Tibial artery (tissue), 4 donors: ENCODE measurements at regions not wholly inside any gene's neighbourhood (a gene's known extent, or its start where the extent isn't known, plus 50 kb on each side); places are given as distances from the start of the nearest gene placed in this dataset.

Experiments
- DNase-seq, 2 donors: peaks; one replicate each; pipeline ENCODE4 v3.0.0-alpha.2; 2019
- H3K27ac ChIP-seq, 2 donors: fragments of 200-600 bp; sonication (generic) in 1 of 2; 1 replicate in 1 of 2; 2 replicates in 1 of 2; pipeline ENCODE4 v1.5.1; 2018 to 2019; ENCODE audit warnings: mild to moderate bottlenecking in 1 of 2
- H3K27me3 ChIP-seq, 2 donors: fragments of 200-600 bp; sonication (generic) in 1 of 2; one replicate each; pipeline versions ENCODE4 v1.5.1 to v1.6.0; 2016 to 2019
- H3K36me3 ChIP-seq, 3 donors: fragments of 200-600 bp; sonication (generic) in 2 of 3; one replicate each; pipeline ENCODE4 v1.5.1; 2016 to 2019; ENCODE audit warnings: mild to moderate bottlenecking in 2 of 3
- H3K4me1 ChIP-seq, 4 donors: fragments of 200-600 bp; sonication (generic) in 2 of 4; 1 replicate in 3 of 4; 2 replicates in 1 of 4; pipeline ENCODE4 v1.5.1; 2016 to 2019
- H3K4me3 ChIP-seq, 2 donors: fragments of 200-600 bp; sonication (generic) in 1 of 2; 1 replicate in 1 of 2; 2 replicates in 1 of 2; pipeline ENCODE4 v1.5.1; 2018 to 2019; ENCODE audit warnings: mild to moderate bottlenecking in 2 of 2
- H3K9me3 ChIP-seq, 3 donors: fragments of 200-600 bp; sonication (generic) in 1 of 3; one replicate each; pipeline ENCODE4 v1.5.1; 2016 to 2019
- intact Hi-C: fragments of 100-400 bp; cut with DNase I; formaldehyde crosslinking; loops from one replicate; pipeline ENCODE4 v1.15.0; 2023; ENCODE audit warnings: low total_unique reads
- TF ChIP-seq, protein P1 (sequence below), 2 experiments: fragments of 200-600 bp in 1 of 2; fragments of 450-650 bp in 1 of 2; IDR thresholded peaks; one replicate each; pipeline ENCODE4 v1.5.1; 2017 to 2019; ENCODE audit warnings: antibody characterized with exemption in 2 of 2, mild to moderate bottlenecking in 1 of 2, moderate library complexity in 1 of 2

DNA sequence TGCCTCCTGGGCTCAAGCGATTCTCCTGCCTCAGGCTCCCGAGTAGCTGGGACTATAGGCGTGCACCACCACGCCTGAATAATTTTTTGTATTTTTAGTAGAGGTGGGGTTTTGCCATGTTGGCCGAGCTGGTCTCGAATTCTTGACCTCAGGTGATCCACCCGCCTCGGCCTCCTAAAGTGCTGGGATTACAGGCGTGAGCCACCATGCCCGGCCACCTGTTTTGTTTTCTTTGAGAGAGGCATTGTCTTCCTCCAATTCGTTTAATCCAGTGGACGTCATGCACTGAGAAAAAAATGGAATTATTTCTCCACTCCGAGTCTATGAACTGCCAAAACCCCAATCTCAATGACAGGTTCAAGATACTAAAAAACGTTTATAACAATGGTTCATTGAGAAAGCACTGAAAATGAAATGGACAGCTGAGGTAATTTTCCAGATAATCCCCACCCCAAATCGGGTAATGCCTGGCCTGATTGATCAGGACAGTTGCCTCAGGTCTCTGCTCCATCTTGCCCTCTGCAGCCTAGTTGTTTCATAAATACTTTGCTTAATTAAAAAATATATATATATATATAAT is 132.7 kb upstream of the PARP11 start:
- no peak overlapping the region for H3K27ac ChIP-seq
- no peaks in the 10 kb centered on the region for H3K9me3 ChIP-seq
- peaks cover 0 to 15% of the 10 kb centered on the region in 2 donors for H3K27me3 ChIP-seq
- intact Hi-C loops, result no loop called here
- H3K4me1 ChIP-seq, result peaks cover 0 to 5% (median 0%) of the 10 kb centered on the region in 4 donors
- TF ChIP-seq, protein P1, sequence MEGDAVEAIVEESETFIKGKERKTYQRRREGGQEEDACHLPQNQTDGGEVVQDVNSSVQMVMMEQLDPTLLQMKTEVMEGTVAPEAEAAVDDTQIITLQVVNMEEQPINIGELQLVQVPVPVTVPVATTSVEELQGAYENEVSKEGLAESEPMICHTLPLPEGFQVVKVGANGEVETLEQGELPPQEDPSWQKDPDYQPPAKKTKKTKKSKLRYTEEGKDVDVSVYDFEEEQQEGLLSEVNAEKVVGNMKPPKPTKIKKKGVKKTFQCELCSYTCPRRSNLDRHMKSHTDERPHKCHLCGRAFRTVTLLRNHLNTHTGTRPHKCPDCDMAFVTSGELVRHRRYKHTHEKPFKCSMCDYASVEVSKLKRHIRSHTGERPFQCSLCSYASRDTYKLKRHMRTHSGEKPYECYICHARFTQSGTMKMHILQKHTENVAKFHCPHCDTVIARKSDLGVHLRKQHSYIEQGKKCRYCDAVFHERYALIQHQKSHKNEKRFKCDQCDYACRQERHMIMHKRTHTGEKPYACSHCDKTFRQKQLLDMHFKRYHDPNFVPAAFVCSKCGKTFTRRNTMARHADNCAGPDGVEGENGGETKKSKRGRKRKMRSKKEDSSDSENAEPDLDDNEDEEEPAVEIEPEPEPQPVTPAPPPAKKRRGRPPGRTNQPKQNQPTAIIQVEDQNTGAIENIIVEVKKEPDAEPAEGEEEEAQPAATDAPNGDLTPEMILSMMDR (IDR thresholded peaks at IDR 0.05), result no peak
- DNase-seq, result no peak
- no peak overlapping the region for H3K4me3 ChIP-seq
- no peaks in the 10 kb centered on the region for H3K36me3 ChIP-seq

DNA sequence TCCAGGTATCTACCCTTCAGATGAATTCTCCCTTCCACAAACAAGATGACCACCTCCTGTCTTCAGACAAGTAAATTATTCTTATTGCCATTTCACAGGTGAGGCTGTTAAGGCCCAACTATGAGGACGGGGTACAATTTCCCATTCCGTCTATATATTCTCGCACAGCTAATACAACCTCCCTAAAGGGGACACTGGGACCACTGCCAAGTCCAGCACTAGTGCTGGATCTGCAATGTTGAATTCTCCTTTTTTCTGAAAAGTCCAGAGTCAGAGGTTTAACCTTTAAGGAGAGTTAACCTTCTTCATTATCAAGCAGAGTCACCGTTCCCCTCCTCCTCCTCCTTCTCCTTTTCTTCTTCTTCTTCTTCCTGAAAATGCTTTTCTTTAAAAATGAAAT is 130.4 kb upstream of the PARP11 start:
- TF ChIP-seq, protein P1 (IDR thresholded peaks at IDR 0.05), result no peak
- H3K27ac ChIP-seq, result no peak overlapping the region
- intact Hi-C loops, result loop anchor here (5.0 kb wide), 1 partner anchor 279 kb away; no protein-coding TSS in a partner anchor
- DNase-seq, result no peak
- no peaks in the 10 kb centered on the region for H3K9me3 ChIP-seq
- no peak overlapping the region for H3K4me3 ChIP-seq
- H3K27me3 ChIP-seq, result peaks cover 0 to 15% of the 10 kb centered on the region in 2 donors
- H3K36me3 ChIP-seq, result no peaks in the 10 kb centered on the region
- peaks cover 0 to 5% (median 0%) of the 10 kb centered on the region in 4 donors for H3K4me1 ChIP-seq

DNA sequence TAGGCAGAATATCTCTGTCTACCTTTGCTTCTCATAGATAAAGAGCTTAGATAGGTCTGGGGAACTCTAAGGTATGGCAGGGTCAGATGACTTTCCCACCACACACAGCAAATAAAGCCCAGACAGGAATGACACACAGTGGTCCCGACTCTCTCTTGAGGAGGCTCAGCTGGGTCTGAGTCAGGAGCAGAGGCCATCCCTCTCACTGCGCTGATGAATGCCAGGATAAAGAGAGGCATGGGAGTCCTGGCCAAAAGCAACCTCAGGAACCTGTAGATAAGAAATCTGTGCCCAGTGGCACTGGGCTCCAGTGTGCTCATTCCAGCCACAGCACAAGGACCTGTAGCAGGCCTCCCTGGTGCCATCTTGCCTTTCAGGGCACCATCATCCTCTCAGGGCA is 129.4 kb upstream of the PARP11 start:
- H3K4me1 ChIP-seq, result peaks cover 0 to 5% (median 0%) of the 10 kb centered on the region in 4 donors
- H3K9me3 ChIP-seq, result no peaks in the 10 kb centered on the region
- intact Hi-C loops, result loop anchor here (5.0 kb wide), 1 partner anchor 280 kb away; no protein-coding TSS in a partner anchor
- DNase-seq, result no peak
- no peak overlapping the region for H3K27ac ChIP-seq
- TF ChIP-seq, protein P1 (IDR thresholded peaks at IDR 0.05), result no peak
- H3K27me3 ChIP-seq, result peaks cover 0 to 19% of the 10 kb centered on the region in 2 donors
- no peaks in the 10 kb centered on the region for H3K36me3 ChIP-seq
- H3K4me3 ChIP-seq, result no peak overlapping the region

DNA sequence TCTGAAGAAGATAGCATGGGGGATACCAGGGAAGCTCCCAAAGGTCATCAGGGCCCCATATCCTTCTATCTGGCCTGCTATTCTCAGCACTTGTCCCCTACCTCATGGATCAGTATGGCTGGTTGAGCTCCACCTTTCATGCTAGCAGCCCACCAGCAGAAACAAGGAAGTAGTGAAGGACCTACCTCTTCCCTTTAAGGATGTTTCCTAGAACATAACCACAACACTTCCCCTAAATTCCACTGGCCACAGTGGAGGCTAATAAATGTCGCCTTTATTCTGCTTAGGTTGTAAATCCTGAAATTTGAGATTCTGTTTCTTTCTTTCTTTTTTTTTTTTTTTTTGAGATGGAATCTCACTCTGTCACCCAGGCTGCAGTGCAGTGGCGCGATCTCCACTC is 128.6 kb upstream of the PARP11 start:
- intact Hi-C loops, result loop anchor here (5.0 kb wide), 1 partner anchor 280 kb away; no protein-coding TSS in a partner anchor
- no peaks in the 10 kb centered on the region for H3K9me3 ChIP-seq
- TF ChIP-seq, protein P1 (IDR thresholded peaks at IDR 0.05), result no peak
- no peak for DNase-seq
- H3K4me1 ChIP-seq, result peaks cover 0 to 5% (median 0%) of the 10 kb centered on the region in 4 donors
- no peaks in the 10 kb centered on the region for H3K36me3 ChIP-seq
- no peak overlapping the region for H3K27ac ChIP-seq
- no peak overlapping the region for H3K4me3 ChIP-seq
- H3K27me3 ChIP-seq, result peaks cover 0 to 16% of the 10 kb centered on the region in 2 donors

DNA sequence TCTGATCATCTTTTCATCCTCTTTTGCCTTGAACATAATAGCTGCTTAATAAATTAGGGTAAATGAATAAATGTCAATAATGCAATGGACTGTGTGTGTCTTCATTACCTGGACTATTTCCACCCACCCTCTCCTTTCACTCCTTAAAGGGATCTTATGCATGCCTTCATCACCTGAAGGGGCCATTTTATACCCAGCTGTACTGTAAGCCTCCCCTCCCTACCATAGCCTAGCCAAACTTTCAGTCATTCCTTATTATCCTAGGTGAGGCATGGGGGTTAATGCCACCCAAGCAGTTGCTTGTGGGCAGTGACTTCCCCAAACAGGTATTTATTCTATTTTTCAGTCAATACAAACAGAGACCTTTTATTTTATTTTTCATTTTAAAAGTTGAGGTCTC is 127.8 kb upstream of the PARP11 start:
- intact Hi-C loops, result loop anchor here (5.0 kb wide), 1 partner anchor 281 kb away; no protein-coding TSS in a partner anchor
- no peak overlapping the region for H3K27ac ChIP-seq

More for the DNA sequence above, 127.8 kb upstream of the PARP11 start:
- DNase-seq, result no peak
- peaks cover 0 to 5% (median under 1%) of the 10 kb centered on the region in 4 donors for H3K4me1 ChIP-seq
- no peak overlapping the region for H3K4me3 ChIP-seq
- H3K9me3 ChIP-seq, result no peaks in the 10 kb centered on the region
- TF ChIP-seq, protein P1 (IDR thresholded peaks at IDR 0.05), result no peak
- H3K36me3 ChIP-seq, result no peaks in the 10 kb centered on the region
- peaks cover 0 to 13% of the 10 kb centered on the region in 2 donors for H3K27me3 ChIP-seq
